CD14-positive monocyte (primary cell): ENCODE measurements at regions not wholly inside any gene's neighbourhood (a gene's known extent, or its start where the extent isn't known, plus 50 kb on each side); places are given as distances from the start of the nearest gene placed in this dataset.

Experiments
- DNase-seq, 3 donors: peaks; one replicate each; pipeline ENCODE4 v3.0.0-alpha.2; 2011 to 2022
- H2AFZ ChIP-seq: 2 replicates; pipeline ENCODE4 v1.6.0; 2012; ENCODE audit warnings: mild to moderate bottlenecking, low read depth, low read length, inconsistent platforms; ENCODE audit not compliant: insufficient read depth, poor library complexity, severe bottlenecking
- H3K27ac ChIP-seq, 2 donors: 1 replicate in 1 of 2; 2 replicates in 1 of 2; pipeline ENCODE4 v1.5.1; 2012 to 2013; ENCODE audit warnings: low read length in 2 of 2, control low read depth in 1 of 2, inconsistent platforms in 1 of 2, low read depth in 1 of 2, mild to moderate bottlenecking in 1 of 2
- H3K27me3 ChIP-seq, 2 donors: one replicate each; pipeline versions ENCODE4 v1.6.0 to v1.6.1; 2011 to 2013; ENCODE audit warnings: low read length in 2 of 2; ENCODE audit not compliant: control insufficient read depth in 2 of 2, insufficient read depth in 2 of 2
- H3K36me3 ChIP-seq, 2 donors: replicated peaks in 1 of 2; 1 replicate in 1 of 2; 2 replicates in 1 of 2; pipeline versions ENCODE4 v1.5.1 to v1.6.1; 2012 to 2013; ENCODE audit warnings: low read length in 2 of 2, control low read depth in 1 of 2, inconsistent platforms in 1 of 2, mild to moderate bottlenecking in 1 of 2; ENCODE audit not compliant: insufficient read depth in 2 of 2, control insufficient read depth in 1 of 2
- H3K4me1 ChIP-seq, 2 donors: 1 replicate in 1 of 2; 2 replicates in 1 of 2; pipeline versions ENCODE4 v1.5.1 to v1.6.1; 2012 to 2013; ENCODE audit warnings: low read length in 2 of 2, control low read depth in 1 of 2, inconsistent platforms in 1 of 2, mild to moderate bottlenecking in 1 of 2, moderate library complexity in 1 of 2; ENCODE audit not compliant: insufficient read depth in 2 of 2, control insufficient read depth in 1 of 2
- H3K4me2 ChIP-seq: replicated peaks from 2 replicates; pipeline ENCODE3; 2012; ENCODE audit warnings: low read length, moderate library complexity, mild to moderate bottlenecking; ENCODE audit not compliant: poor library complexity, severe bottlenecking; ENCODE audit errors: extremely low read depth
- H3K4me3 ChIP-seq, 3 experiments: fragments of 200-600 bp in 1 of 3; sonication (generic) in 1 of 3; replicated peaks in 1 of 3; 1 replicate in 2 of 3; 2 replicates in 1 of 3; pipeline ENCODE4 v1.5.1; 2011 to 2013; ENCODE audit warnings: low read length in 3 of 3, mild to moderate bottlenecking in 3 of 3, control low read depth in 2 of 3, low read depth in 2 of 3, inconsistent platforms in 1 of 3, moderate library complexity in 1 of 3
- H3K79me2 ChIP-seq: 2 replicates; pipeline ENCODE4 v1.6.0; 2012; ENCODE audit warnings: mild to moderate bottlenecking, control low read depth, inconsistent platforms, low read length, moderate library complexity; ENCODE audit not compliant: insufficient read depth
- H3K9ac ChIP-seq: 2 replicates; pipeline ENCODE4 v1.6.0; 2017; ENCODE audit warnings: low read length, mild to moderate bottlenecking; ENCODE audit not compliant: insufficient read depth, poor library complexity, severe bottlenecking
- H3K9me3 ChIP-seq, 2 donors: replicated peaks in 1 of 2; 1 replicate in 1 of 2; 2 replicates in 1 of 2; pipeline versions ENCODE4 v1.5.1 to v1.6.1; 2012 to 2013; ENCODE audit warnings: low read length in 2 of 2, control low read depth in 1 of 2; ENCODE audit not compliant: control insufficient read depth in 1 of 2, insufficient read depth in 1 of 2
- H4K20me1 ChIP-seq: 2 replicates; pipeline ENCODE4 v1.6.0; 2012; ENCODE audit warnings: mild to moderate bottlenecking, low read length, control low read depth, moderate library complexity; ENCODE audit not compliant: insufficient read depth
- H3K27ac Mint-ChIP-seq, 7 donors: one replicate each; pipeline ENCODE4 v1.8.0; 2020; ENCODE audit warnings: mild to moderate bottlenecking in 7 of 7, mixed read lengths in 7 of 7, moderate library complexity in 6 of 7, inconsistent platforms in 2 of 7
- H3K27me3 Mint-ChIP-seq, 3 donors: one replicate each; pipeline ENCODE4 v1.8.0; 2021 to 2022; ENCODE audit warnings: low read depth in 3 of 3, mild to moderate bottlenecking in 3 of 3, mixed read lengths in 3 of 3, moderate library complexity in 3 of 3, inconsistent platforms in 1 of 3
- H3K36me3 Mint-ChIP-seq, 2 donors: one replicate each; pipeline ENCODE4 v1.8.0; 2020; ENCODE audit warnings: mixed read lengths in 2 of 2, inconsistent platforms in 1 of 2, mild to moderate bottlenecking in 1 of 2
- H3K4me1 Mint-ChIP-seq: one replicate; pipeline ENCODE4 v1.8.0; 2020; ENCODE audit warnings: mild to moderate bottlenecking, mixed read lengths
- H3K4me3 Mint-ChIP-seq, 2 donors: one replicate each; pipeline ENCODE4 v1.8.0; 2020; ENCODE audit warnings: mild to moderate bottlenecking in 2 of 2, mixed read lengths in 2 of 2, moderate library complexity in 1 of 2
- H3K9me3 Mint-ChIP-seq, 7 donors: one replicate each; pipeline ENCODE4 v1.8.0; 2020 to 2022; ENCODE audit warnings: mixed read lengths in 7 of 7, mild to moderate bottlenecking in 6 of 7, moderate library complexity in 6 of 7, inconsistent platforms in 2 of 7
- WGBS: methylation state at CpG from one replicate; pipeline ENCODE4 v1.1.5; 2013; ENCODE audit warnings: missing lambda C conversion rate; ENCODE audit not compliant: insufficient coverage; 5-methylcytosine and 5-hydroxymethylcytosine counted together
- intact Hi-C, 2 donors: fragments of 100-400 bp; cut with micrococcal nuclease; formaldehyde crosslinking; loops; one replicate each; pipeline versions ENCODE4 v1.15.0 to v1.15.1; 2023
- TF ChIP-seq, protein P1 (sequence below): fragments of 200-600 bp; IDR thresholded peaks from one replicate; pipeline ENCODE4 v1.8.0; 2022; ENCODE audit warnings: antibody characterized with exemption, mild to moderate bottlenecking

DNA sequence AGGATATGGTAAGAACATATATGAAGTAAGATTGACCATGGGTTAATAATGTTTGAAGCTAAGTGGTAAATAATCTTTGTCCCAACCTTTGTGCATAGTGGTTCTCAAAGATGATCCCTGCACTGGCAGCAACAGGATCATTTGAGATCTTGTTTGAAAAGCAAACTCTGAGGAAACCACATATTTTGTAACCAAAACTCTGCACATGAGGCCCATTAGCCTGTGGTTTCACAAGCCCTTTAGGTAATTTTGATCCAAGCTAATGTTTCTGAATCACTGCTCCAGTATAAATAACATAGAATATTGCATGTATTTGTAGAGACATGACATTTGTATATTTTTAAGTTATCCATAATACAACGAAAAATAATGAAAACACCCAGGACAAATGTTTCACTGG lies 147.9 kb upstream of the RGS18 start:
- no peaks in the 10 kb centered on the region for H3K36me3 ChIP-seq
- no peaks in the 10 kb centered on the region for H3K79me2 ChIP-seq
- intact Hi-C loops = no loop called here
- TF ChIP-seq, protein P1, sequence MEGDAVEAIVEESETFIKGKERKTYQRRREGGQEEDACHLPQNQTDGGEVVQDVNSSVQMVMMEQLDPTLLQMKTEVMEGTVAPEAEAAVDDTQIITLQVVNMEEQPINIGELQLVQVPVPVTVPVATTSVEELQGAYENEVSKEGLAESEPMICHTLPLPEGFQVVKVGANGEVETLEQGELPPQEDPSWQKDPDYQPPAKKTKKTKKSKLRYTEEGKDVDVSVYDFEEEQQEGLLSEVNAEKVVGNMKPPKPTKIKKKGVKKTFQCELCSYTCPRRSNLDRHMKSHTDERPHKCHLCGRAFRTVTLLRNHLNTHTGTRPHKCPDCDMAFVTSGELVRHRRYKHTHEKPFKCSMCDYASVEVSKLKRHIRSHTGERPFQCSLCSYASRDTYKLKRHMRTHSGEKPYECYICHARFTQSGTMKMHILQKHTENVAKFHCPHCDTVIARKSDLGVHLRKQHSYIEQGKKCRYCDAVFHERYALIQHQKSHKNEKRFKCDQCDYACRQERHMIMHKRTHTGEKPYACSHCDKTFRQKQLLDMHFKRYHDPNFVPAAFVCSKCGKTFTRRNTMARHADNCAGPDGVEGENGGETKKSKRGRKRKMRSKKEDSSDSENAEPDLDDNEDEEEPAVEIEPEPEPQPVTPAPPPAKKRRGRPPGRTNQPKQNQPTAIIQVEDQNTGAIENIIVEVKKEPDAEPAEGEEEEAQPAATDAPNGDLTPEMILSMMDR = no peak
- H3K4me3 ChIP-seq = no peak overlapping the region
- Mint-ChIP-seq H3K9me3 (peaks cover 0 to 3% (median 2%) of the 10 kb centered on the region in 7 donors), H3K4me3 (no peak overlapping the region), H3K36me3 (no peaks in the 10 kb centered on the region), H3K4me1 (peaks cover 3% of the 10 kb centered on the region), H3K27ac (no peak overlapping the region), H3K27me3 (no peaks in the 10 kb centered on the region)
- H4K20me1 ChIP-seq = no peaks in the 10 kb centered on the region
- no peak overlapping the region for H3K27ac ChIP-seq
- no peaks in the 10 kb centered on the region for H3K9me3 ChIP-seq
- H3K9ac ChIP-seq = no peak overlapping the region
- no peaks in the 10 kb centered on the region for H3K4me1 ChIP-seq
- H3K27me3 ChIP-seq = no peaks in the 10 kb centered on the region
- peak overlapping the region; percentile 23 for H2AFZ ChIP-seq
- no peak overlapping the region for H3K4me2 ChIP-seq
- no CpG with 5 or more reads among the region's 1 CpG for WGBS
- no peak for DNase-seq

DNA sequence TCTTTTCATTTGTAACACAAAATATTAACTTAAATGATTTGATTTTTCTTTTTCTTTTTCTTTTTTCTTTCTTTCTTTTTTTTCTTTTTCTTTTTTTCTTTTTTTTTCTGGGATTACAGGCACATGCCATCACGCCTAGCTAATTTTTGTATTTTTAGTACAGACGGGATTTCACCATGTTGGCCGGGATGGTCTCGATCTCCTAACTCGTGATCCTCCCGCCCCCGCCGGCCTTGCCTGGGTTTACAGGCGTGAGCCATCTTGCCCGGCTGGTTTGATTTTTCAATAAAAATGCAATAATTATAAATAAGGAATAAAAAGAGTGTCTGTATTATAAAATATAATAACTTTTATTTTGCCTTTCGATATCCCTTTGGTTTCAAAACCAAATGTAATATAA lies 146.7 kb upstream of the RGS18 start:
- Mint-ChIP-seq H3K4me3 (no peak overlapping the region), H3K4me1 (peaks cover 3% of the 10 kb centered on the region), H3K9me3 (peaks cover 0 to 3% (median 2%) of the 10 kb centered on the region in 7 donors), H3K27ac (no peak overlapping the region), H3K27me3 (no peaks in the 10 kb centered on the region), H3K36me3 (no peaks in the 10 kb centered on the region)
- intact Hi-C loops = no loop called here
- H3K36me3 ChIP-seq = no peaks in the 10 kb centered on the region
- no peak overlapping the region for H3K4me2 ChIP-seq
- H3K4me1 ChIP-seq = no peaks in the 10 kb centered on the region
- no peak overlapping the region for H3K27ac ChIP-seq
- H3K79me2 ChIP-seq = no peaks in the 10 kb centered on the region
- no peaks in the 10 kb centered on the region for H3K9me3 ChIP-seq
- WGBS = no CpG with 5 or more reads among the region's 11 CpGs
- DNase-seq = no peak
- no peaks in the 10 kb centered on the region for H3K27me3 ChIP-seq
- H4K20me1 ChIP-seq = no peaks in the 10 kb centered on the region
- no peak overlapping the region for H3K4me3 ChIP-seq
- TF ChIP-seq, protein P1 = no peak
- no peak overlapping the region for H3K9ac ChIP-seq
- H2AFZ ChIP-seq = no peak overlapping the region
